ENCODE measurements at regions not wholly inside any gene's neighbourhood (a gene's known extent, or its start where the extent isn't known, plus 50 kb on each side); places are given as distances from the start of the nearest gene placed in this dataset.

GRCh38 chr15:96038131-96038530, 292.4 kb upstream of the NR2F2 start:
- TF ChIP-seq POLR2AphosphoS5 (IDR thresholded peaks at IDR 0.05; ENCODE audit: low read depth, low read length), result no peak
- no peak for TF ChIP-seq TAF1 (IDR thresholded peaks at IDR 0.05; ENCODE audit: borderline replicate concordance, insufficient read depth, low read length)
- no peak for TF ChIP-seq REST (IDR thresholded peaks at IDR 0.05; ENCODE audit: insufficient read depth in 1 of 2, low read depth in 2 of 2, low read length in 2 of 2)

All from PFSK-1 (cell line).